ENCODE measurements at regions not wholly inside any gene's neighbourhood (a gene's known extent, or its start where the extent isn't known, plus 50 kb on each side); places are given as distances from the start of the nearest gene placed in this dataset.

DNA sequence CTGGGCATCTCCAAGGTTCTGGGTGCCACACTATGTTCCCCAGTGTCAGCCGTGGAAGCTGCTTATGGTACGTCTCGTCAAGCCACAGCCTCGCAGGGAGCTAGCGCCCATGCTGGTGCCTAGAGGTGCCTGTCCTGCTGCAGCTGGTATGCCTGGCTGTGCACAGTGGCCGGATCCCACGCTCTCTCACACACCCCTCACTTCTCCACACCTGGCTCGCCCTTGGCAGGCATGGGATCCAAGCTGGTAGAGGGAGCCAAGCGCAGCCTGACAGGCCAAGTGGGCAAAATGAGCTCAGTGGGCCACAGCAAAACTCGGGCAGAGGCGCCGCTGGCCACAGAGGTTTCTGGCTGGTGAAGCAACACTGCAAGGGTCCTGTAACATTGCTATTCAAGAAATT is 156.1 kb upstream of the RBMS1 start:
- Histone ChIP-seq H3K4me1 (peaks cover 0 to 17% (median 4%) of the 10 kb centered on the region in 4 donors), H3K36me3 (no peaks in the 10 kb centered on the region), H3K9me3 (no peaks in the 10 kb centered on the region), H3K27ac (no peak overlapping the region), H3K27me3 (no peaks in the 10 kb centered on the region), H3K4me3 (no peak overlapping the region)
- DNase-seq: no peak
- WGBS, 2 donors: 96 to 97% methylated on average over 12 of the region's 12 CpGs
- intact Hi-C loops (cut with DNase I): no loop called here
- TF ChIP-seq POLR2AphosphoS5 (IDR thresholded peaks at IDR 0.05) (no peak), POLR2A (IDR thresholded peaks at IDR 0.05) (no peak), EP300 (IDR thresholded peaks at IDR 0.05) (no peak)
- TF ChIP-seq, protein P1, sequence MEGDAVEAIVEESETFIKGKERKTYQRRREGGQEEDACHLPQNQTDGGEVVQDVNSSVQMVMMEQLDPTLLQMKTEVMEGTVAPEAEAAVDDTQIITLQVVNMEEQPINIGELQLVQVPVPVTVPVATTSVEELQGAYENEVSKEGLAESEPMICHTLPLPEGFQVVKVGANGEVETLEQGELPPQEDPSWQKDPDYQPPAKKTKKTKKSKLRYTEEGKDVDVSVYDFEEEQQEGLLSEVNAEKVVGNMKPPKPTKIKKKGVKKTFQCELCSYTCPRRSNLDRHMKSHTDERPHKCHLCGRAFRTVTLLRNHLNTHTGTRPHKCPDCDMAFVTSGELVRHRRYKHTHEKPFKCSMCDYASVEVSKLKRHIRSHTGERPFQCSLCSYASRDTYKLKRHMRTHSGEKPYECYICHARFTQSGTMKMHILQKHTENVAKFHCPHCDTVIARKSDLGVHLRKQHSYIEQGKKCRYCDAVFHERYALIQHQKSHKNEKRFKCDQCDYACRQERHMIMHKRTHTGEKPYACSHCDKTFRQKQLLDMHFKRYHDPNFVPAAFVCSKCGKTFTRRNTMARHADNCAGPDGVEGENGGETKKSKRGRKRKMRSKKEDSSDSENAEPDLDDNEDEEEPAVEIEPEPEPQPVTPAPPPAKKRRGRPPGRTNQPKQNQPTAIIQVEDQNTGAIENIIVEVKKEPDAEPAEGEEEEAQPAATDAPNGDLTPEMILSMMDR (IDR thresholded peaks at IDR 0.05): no peak

DNA sequence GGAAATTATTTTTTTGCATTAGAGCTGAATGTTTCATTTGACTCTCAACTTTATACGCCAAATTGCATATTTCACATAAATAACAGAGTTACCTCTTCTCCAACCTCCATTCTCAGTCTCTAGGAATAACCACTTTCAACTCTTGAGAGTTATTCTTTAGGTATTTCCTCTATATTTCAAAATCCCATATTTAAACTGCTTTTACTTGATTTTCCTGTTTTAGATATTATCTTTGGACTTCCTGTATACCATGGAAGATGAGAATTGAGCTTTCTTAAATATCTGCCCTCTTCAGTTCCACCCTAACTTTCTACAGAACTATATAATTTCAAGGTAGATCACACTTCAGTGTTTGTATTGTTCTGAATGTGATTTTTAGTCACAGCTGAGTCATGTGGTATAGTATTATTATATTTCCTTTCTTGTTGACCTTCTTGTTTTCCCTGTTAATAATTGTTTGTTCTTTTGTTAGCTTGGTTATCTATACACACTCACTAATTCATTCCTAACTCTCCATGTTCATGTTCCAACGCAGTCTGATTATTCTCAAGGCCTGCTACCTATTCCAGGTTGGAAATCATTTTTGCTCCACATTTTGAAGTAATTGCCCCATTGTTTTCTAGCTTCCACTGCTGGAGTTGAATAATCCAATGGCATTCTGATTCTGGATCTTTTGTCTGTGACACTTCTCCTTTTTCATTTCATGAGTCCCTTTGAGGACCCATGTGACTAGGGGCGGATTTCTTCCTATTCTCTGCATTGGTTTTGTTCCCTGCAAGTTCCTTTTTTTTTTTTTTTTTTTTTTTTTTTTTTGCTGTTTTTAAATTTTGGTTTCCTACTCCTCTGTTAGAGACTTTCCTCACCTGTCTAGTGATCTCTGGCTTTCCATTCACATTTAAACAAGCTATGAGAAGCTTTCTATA is 156.8 kb upstream of the RBMS1 start:
- no peaks in the 10 kb centered on the region for H3K36me3 ChIP-seq
- H3K27me3 ChIP-seq: no peaks in the 10 kb centered on the region
- 59 to 60% methylated on average over 3 of the region's 3 CpGs for WGBS, 2 donors
- intact Hi-C loops (cut with DNase I): no loop called here
- H3K4me3 ChIP-seq: no peak overlapping the region
- H3K9me3 ChIP-seq: no peaks in the 10 kb centered on the region
- H3K4me1 ChIP-seq: peaks cover 0 to 17% (median 4%) of the 10 kb centered on the region in 4 donors
- no peak for TF ChIP-seq POLR2A (IDR thresholded peaks at IDR 0.05)
- TF ChIP-seq EP300 (IDR thresholded peaks at IDR 0.05): no peak
- TF ChIP-seq, protein P1 (IDR thresholded peaks at IDR 0.05): no peak
- no peak for TF ChIP-seq POLR2AphosphoS5 (IDR thresholded peaks at IDR 0.05)
- DNase-seq: no peak
- H3K27ac ChIP-seq: no peak overlapping the region

DNA sequence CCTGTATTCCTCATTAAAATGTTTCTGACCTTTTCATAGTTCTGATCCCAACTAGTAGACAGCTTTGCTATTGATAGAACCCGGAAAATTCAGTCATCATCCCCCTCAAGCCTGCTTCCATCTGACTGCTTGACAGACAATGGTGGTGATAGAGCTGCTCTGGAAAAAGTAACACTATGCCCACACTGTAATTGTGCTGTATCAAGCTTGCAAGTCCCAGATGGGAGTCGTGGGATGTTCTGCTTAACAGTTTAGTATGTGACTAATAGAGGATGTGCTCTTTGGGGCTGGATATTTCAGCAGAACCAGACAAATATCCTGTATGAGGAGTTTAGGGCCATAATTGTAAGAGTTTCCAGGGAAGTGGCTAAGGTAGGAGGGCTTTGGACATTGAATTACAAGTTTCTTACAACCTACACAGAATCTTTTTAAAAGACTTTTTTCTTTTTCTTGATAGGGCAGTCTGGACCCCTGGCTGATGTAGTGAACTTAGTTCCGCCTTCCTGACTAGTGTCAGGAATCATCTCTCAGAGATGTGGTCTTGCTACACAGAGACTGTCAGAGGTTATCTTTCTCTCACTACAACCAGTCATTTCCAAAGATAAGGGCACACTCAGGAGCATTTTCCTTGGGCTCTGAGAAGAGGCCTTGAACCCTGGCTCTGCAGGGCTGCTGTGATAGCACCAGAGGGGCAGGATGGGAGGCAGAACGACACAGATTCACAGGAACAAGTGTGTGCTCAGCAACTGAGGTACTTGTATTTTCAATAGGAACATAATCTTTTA is 158.0 kb upstream of the RBMS1 start:
- no peak for DNase-seq
- 81 to 82% methylated on average over 4 of the region's 4 CpGs for WGBS, 2 donors
- Histone ChIP-seq H3K27me3 (no peaks in the 10 kb centered on the region), H3K9me3 (no peaks in the 10 kb centered on the region), H3K36me3 (no peaks in the 10 kb centered on the region), H3K4me1 (peaks cover 0 to 25% (median 7%) of the 10 kb centered on the region in 4 donors), H3K4me3 (no peak overlapping the region), H3K27ac (no peak overlapping the region)
- TF ChIP-seq POLR2A (IDR thresholded peaks at IDR 0.05) (no peak), EP300 (IDR thresholded peaks at IDR 0.05) (no peak), POLR2AphosphoS5 (IDR thresholded peaks at IDR 0.05) (no peak)
- TF ChIP-seq, protein P1 (IDR thresholded peaks at IDR 0.05): no peak
- intact Hi-C loops (cut with DNase I): no loop called here

DNA sequence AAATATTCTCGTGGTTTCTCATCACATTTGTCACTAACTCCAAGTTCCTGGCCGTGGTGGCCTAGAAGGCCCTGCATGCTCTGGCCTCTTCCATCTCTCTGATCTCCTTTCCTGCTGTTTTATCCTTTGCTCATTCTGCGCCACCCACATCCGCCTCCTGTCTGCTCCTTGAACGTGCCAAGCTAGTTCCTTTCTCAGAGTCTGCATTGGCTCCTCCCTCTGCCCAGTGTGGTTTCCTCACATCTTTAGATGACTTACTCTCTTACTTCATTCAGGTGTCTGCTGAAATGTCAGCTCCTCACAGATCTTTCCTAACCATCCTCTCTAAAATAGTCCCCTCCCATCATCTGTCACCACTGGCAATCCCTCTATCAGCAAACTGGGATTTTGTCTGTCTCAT is 158.6 kb upstream of the RBMS1 start:
- 43 to 63% methylated on average over 5 of the region's 5 CpGs for WGBS, 2 donors
- intact Hi-C loops (cut with DNase I): no loop called here
- no peaks in the 10 kb centered on the region for H3K27me3 ChIP-seq
- TF ChIP-seq POLR2A (IDR thresholded peaks at IDR 0.05): no peak
- TF ChIP-seq POLR2AphosphoS5 (IDR thresholded peaks at IDR 0.05): no peak
- no peak for TF ChIP-seq EP300 (IDR thresholded peaks at IDR 0.05)
- TF ChIP-seq, protein P1 (IDR thresholded peaks at IDR 0.05): no peak
- H3K9me3 ChIP-seq: no peaks in the 10 kb centered on the region
- H3K36me3 ChIP-seq: no peaks in the 10 kb centered on the region
- no peak overlapping the region for H3K27ac ChIP-seq
- DNase-seq: no peak
- no peak overlapping the region for H3K4me3 ChIP-seq
- peaks cover 0 to 32% (median 13%) of the 10 kb centered on the region in 4 donors for H3K4me1 ChIP-seq
